ENCODE measurements at regions not wholly inside any gene's neighbourhood (a gene's known extent, or its start where the extent isn't known, plus 50 kb on each side); places are given as distances from the start of the nearest gene placed in this dataset.

DNA sequence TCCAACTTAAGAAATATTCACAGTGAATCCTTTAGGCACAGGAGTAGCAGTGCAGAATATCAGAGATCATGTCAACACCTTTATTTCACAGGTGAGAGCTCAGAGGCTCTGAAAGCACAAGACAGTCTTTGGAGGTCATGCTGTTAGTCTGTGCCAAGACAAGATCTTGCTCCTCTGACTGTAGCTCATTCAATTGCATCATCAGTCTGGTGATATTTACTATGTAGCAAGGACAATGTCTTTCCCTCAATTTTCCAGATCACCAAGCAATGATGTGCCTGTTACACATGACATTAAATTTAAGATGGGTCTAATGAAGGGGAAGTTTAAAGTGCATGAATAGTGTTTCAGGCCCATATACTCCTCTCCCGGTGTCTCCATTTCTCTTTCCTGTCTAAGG, 277.5 kb downstream of the IL15 start:
- TF ChIP-seq YY1 (IDR thresholded peaks at IDR 0.05; ENCODE audit: low read depth) (no peak), RAD21 (IDR thresholded peaks at IDR 0.05; ENCODE audit: low read depth) (no peak), EP300 (IDR thresholded peaks at IDR 0.05; ENCODE audit: borderline replicate concordance) (no peak), TAF1 (IDR thresholded peaks at IDR 0.05; ENCODE audit: low read depth) (no peak), NFIC (IDR thresholded peaks at IDR 0.05) (no peak), CREB1 (IDR thresholded peaks at IDR 0.05; ENCODE audit: low read depth) (no peak)
- TF ChIP-seq, protein P1, sequence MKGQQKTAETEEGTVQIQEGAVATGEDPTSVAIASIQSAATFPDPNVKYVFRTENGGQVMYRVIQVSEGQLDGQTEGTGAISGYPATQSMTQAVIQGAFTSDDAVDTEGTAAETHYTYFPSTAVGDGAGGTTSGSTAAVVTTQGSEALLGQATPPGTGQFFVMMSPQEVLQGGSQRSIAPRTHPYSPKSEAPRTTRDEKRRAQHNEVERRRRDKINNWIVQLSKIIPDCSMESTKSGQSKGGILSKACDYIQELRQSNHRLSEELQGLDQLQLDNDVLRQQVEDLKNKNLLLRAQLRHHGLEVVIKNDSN (IDR thresholded peaks at IDR 0.05) = no peak
- TF ChIP-seq, protein P2, sequence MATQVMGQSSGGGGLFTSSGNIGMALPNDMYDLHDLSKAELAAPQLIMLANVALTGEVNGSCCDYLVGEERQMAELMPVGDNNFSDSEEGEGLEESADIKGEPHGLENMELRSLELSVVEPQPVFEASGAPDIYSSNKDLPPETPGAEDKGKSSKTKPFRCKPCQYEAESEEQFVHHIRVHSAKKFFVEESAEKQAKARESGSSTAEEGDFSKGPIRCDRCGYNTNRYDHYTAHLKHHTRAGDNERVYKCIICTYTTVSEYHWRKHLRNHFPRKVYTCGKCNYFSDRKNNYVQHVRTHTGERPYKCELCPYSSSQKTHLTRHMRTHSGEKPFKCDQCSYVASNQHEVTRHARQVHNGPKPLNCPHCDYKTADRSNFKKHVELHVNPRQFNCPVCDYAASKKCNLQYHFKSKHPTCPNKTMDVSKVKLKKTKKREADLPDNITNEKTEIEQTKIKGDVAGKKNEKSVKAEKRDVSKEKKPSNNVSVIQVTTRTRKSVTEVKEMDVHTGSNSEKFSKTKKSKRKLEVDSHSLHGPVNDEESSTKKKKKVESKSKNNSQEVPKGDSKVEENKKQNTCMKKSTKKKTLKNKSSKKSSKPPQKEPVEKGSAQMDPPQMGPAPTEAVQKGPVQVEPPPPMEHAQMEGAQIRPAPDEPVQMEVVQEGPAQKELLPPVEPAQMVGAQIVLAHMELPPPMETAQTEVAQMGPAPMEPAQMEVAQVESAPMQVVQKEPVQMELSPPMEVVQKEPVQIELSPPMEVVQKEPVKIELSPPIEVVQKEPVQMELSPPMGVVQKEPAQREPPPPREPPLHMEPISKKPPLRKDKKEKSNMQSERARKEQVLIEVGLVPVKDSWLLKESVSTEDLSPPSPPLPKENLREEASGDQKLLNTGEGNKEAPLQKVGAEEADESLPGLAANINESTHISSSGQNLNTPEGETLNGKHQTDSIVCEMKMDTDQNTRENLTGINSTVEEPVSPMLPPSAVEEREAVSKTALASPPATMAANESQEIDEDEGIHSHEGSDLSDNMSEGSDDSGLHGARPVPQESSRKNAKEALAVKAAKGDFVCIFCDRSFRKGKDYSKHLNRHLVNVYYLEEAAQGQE (IDR thresholded peaks at IDR 0.05; ENCODE audit: low read depth) = no peak
